ENCODE measurements at regions not wholly inside any gene's neighbourhood (a gene's known extent, or its start where the extent isn't known, plus 50 kb on each side); places are given as distances from the start of the nearest gene placed in this dataset.

GRCh38 chr5:33303579-33304095 lies 137.1 kb upstream of the TARS1 start:
- no peak for TF ChIP-seq POLR2AphosphoS5 (IDR thresholded peaks at IDR 0.05)
- TF ChIP-seq CTCF (IDR thresholded peaks at IDR 0.05), result no peak
